Activated T-cell treated with anti-CD3 and anti-CD28 coated beads for 1 hour (primary cell): ENCODE measurements at regions not wholly inside any gene's neighbourhood (a gene's known extent, or its start where the extent isn't known, plus 50 kb on each side); places are given as distances from the start of the nearest gene placed in this dataset.

Experiments used
- DNase-seq: peaks from one replicate; pipeline ENCODE4 v3.0.0-alpha.2; 2020; ENCODE audit warnings: low read depth

- DNase-seq, result no peak
These were observed 681.2 kb downstream of the SQOR start for GRCh38 chr15:46316024-46316423.

GRCh38 chr15:46317029-46317428, 682.2 kb downstream of the SQOR start:
- no peak for DNase-seq

- DNase-seq, result no peak
These were observed 687.9 kb downstream of the SQOR start for GRCh38 chr15:46322753-46323152.

- no peak for DNase-seq
These were observed 691.3 kb downstream of the SQOR start for GRCh38 chr15:46326173-46326572.

GRCh38 chr15:46328821-46329220, 694.0 kb downstream of the SQOR start:
- DNase-seq, result no peak

- no peak for DNase-seq
These were observed 695.0 kb downstream of the SQOR start for GRCh38 chr15:46329876-46330275.

- no peak for DNase-seq
These were observed 696.7 kb downstream of the SQOR start for GRCh38 chr15:46331546-46331945.

- no peak for DNase-seq
These were observed 708.5 kb downstream of the SQOR start for GRCh38 chr15:46343196-46343935.

GRCh38 chr15:46344115-46344724, 709.4 kb downstream of the SQOR start:
- no peak for DNase-seq

GRCh38 chr15:46344915-46345314, 710.1 kb downstream of the SQOR start:
- DNase-seq, result no peak

GRCh38 chr15:46354443-46354842, 719.6 kb downstream of the SQOR start:
- no peak for DNase-seq

- no peak for DNase-seq
These were observed 730.7 kb downstream of the SQOR start for GRCh38 chr15:46365572-46365971.

- no peak for DNase-seq
These were observed 731.7 kb downstream of the SQOR start for GRCh38 chr15:46366360-46367007.

GRCh38 chr15:46383978-46384377, 749.1 kb downstream of the SQOR start:
- DNase-seq, result no peak

- no peak for DNase-seq
These were observed 751.5 kb downstream of the SQOR start for GRCh38 chr15:46386356-46386755.

- DNase-seq, result no peak
These were observed 754.9 kb downstream of the SQOR start for GRCh38 chr15:46389739-46390138.

GRCh38 chr15:46394463-46394862, 759.6 kb downstream of the SQOR start:
- DNase-seq, result no peak

- no peak for DNase-seq
These were observed 773.5 kb downstream of the SQOR start for GRCh38 chr15:46408312-46408711.

- no peak for DNase-seq
These were observed 775.0 kb downstream of the SQOR start for GRCh38 chr15:46409841-46410301.

GRCh38 chr15:46410705-46411104, 775.9 kb downstream of the SQOR start:
- DNase-seq, result no peak

GRCh38 chr15:46411900-46412299, 777.1 kb downstream of the SQOR start:
- DNase-seq, result no peak

GRCh38 chr15:46413799-46414198, 779.0 kb downstream of the SQOR start:
- DNase-seq, result no peak

- no peak for DNase-seq
These were observed 781.7 kb downstream of the SQOR start for GRCh38 chr15:46416544-46416943.
